ENCODE measurements at regions not wholly inside any gene's neighbourhood (a gene's known extent, or its start where the extent isn't known, plus 50 kb on each side); places are given as distances from the start of the nearest gene placed in this dataset.

GRCh38 chr15:77825546-77825945 is 192.8 kb upstream of the LINGO1 start:
- TF ChIP-seq RAD21 (conservative IDR thresholded peaks at IDR 0.05): no peak
- no peak for TF ChIP-seq SMC3 (conservative IDR thresholded peaks at IDR 0.05; ENCODE audit: poor library complexity)
- TF ChIP-seq POLR2AphosphoS5 (IDR thresholded peaks at IDR 0.05): no peak
- no peak for TF ChIP-seq CTCF (IDR thresholded peaks at IDR 0.05; ENCODE audit: poor library complexity, severe bottlenecking)
- no peak for TF ChIP-seq TAF1 (IDR thresholded peaks at IDR 0.05; ENCODE audit: low read depth)
- no peak for TF ChIP-seq REST (IDR thresholded peaks at IDR 0.05; ENCODE audit: borderline replicate concordance)
- TF ChIP-seq MXI1 (conservative IDR thresholded peaks at IDR 0.05; ENCODE audit: poor library complexity, severe bottlenecking): no peak
- TF ChIP-seq EP300 (conservative IDR thresholded peaks at IDR 0.05; ENCODE audit: poor library complexity, severe bottlenecking): no peak
- TF ChIP-seq EZH2 (IDR thresholded peaks at IDR 0.05; ENCODE audit: borderline replicate concordance, insufficient read depth, low read length, poor library complexity, severe bottlenecking): no peak

Measured in neural cell (in vitro differentiated cells).